HepG2 (cell line): ENCODE measurements at regions not wholly inside any gene's neighbourhood (a gene's known extent, or its start where the extent isn't known, plus 50 kb on each side); places are given as distances from the start of the nearest gene placed in this dataset.

Experiments
- ATAC-seq: fragments of 200-7000 bp; cut with Tn5 transposase; 3 replicates; pipeline ENCODE4 v1.9.1; 2020; ENCODE audit warnings: mild to moderate bottlenecking, moderate library complexity
- BruUV-seq: library from RNA; stranded (reverse); fragments of 400-500 nt; replicated peaks from 2 replicates; lab custom pipeline; 2021; lab: Mats Ljungman, UMichigan
- CTCF ChIA-PET: fragments of 300-600 bp; formaldehyde crosslinking; extraction: SDS; loops from one replicate; lab custom pipeline; 2021; ENCODE audit warnings: low total read pairs, inconsistent platforms, low intra/inter-chr PET ratio; lab: Yijun Ruan, JAX
- POLR2A ChIA-PET: fragments of 350-600 bp; sonication (Branson Sonifier 250); formaldehyde crosslinking; loops from one replicate; lab custom pipeline; 2020; ENCODE audit warnings: antibody characterized with exemption, inconsistent platforms; lab: Yijun Ruan, JAX
- DNase-seq: peaks from one replicate; pipeline ENCODE4 v3.0.0-alpha.2; 2015; ENCODE audit warnings: low spot score
- FAIRE-seq: peaks from 3 replicates; lab custom pipeline; 2011; peaks lifted over from hg19 to GRCh38; lab: Jason Lieb, UNC
- H2AFZ ChIP-seq: one replicate; pipeline ENCODE4 v1.6.1; 2011; ENCODE audit warnings: low read length, inconsistent platforms
- H3K27ac ChIP-seq: fragments of 300-600 bp; 3 replicates; pipeline ENCODE4 v1.8.0; 2011; ENCODE audit warnings: mixed run types, mild to moderate bottlenecking, mixed read lengths, low read length, inconsistent platforms; ENCODE audit not compliant: insufficient read depth; ENCODE audit errors: extremely low read length
- H3K27me3 ChIP-seq, 2 experiments: fragments of 200-600 bp in 1 of 2; 2 replicates in 1 of 2; 3 replicates in 1 of 2; pipeline versions ENCODE4 v1.6.0 to v1.8.0; 2011; ENCODE audit warnings: low read length in 2 of 2, mild to moderate bottlenecking in 2 of 2, moderate library complexity in 2 of 2, inconsistent platforms in 1 of 2; ENCODE audit not compliant: insufficient read depth in 2 of 2, control insufficient read depth in 1 of 2
- H3K36me3 ChIP-seq, 2 experiments: fragments of 200-600 bp in 1 of 2; replicated peaks in 1 of 2; 2 replicates in 1 of 2; 3 replicates in 1 of 2; pipeline versions ENCODE4 v1.5.1 to v1.8.0; 2011; ENCODE audit warnings: low read length in 2 of 2, inconsistent platforms in 1 of 2; ENCODE audit not compliant: insufficient read depth in 2 of 2, control insufficient read depth in 1 of 2
- H3K4me1 ChIP-seq: 2 replicates; pipeline ENCODE4 v1.5.1; 2012; ENCODE audit warnings: low read length, inconsistent platforms; ENCODE audit not compliant: insufficient read depth
- H3K4me2 ChIP-seq: 2 replicates; pipeline ENCODE4 v1.6.0; 2011; ENCODE audit warnings: low read depth, low read length, inconsistent platforms
- H3K4me3 ChIP-seq, 3 experiments: fragments of 200-600 bp in 1 of 3; sonication (generic), shearing (Covaris generic) in 1 of 3; replicated peaks in 1 of 3; 2 replicates each; pipeline ENCODE4 v1.5.1; 2011 to 2016; ENCODE audit warnings: low read length in 3 of 3, inconsistent platforms in 2 of 3, low read depth in 2 of 3, mild to moderate bottlenecking in 2 of 3, control low read depth in 1 of 3, mixed read lengths in 1 of 3; ENCODE audit not compliant: insufficient read depth in 1 of 3
- H3K79me2 ChIP-seq: one replicate; pipeline ENCODE4 v1.6.1; 2011; ENCODE audit warnings: low read length, inconsistent platforms; ENCODE audit not compliant: insufficient read depth
- H3K9ac ChIP-seq: 2 replicates; pipeline ENCODE4 v1.6.0; 2011; ENCODE audit warnings: mild to moderate bottlenecking, low read depth, low read length, inconsistent platforms; ENCODE audit not compliant: insufficient read depth
- H3K9me3 ChIP-seq: 2 replicates; pipeline ENCODE4 v1.5.1; 2012; ENCODE audit warnings: mild to moderate bottlenecking, low read length
- H4K20me1 ChIP-seq: 2 replicates; pipeline ENCODE4 v1.6.0; 2011; ENCODE audit warnings: inconsistent platforms, mild to moderate bottlenecking, low read length, moderate library complexity; ENCODE audit not compliant: insufficient read depth
- RBAK ChIP-seq: sonication (generic); formaldehyde crosslinking; IDR thresholded peaks from 2 replicates; pipeline ENCODE4 v1.5.1; 2020; ENCODE audit warnings: mild to moderate bottlenecking, missing genetic modification reagents
- ZFYVE20 ChIP-seq: sonication (generic); formaldehyde crosslinking; IDR thresholded peaks from 2 replicates; pipeline ENCODE4 v1.8.0; 2023; ENCODE audit warnings: low read depth, mild to moderate bottlenecking, moderate library complexity, missing genetic modification reagents, borderline replicate concordance
- ZNF251 ChIP-seq: sonication (generic); formaldehyde crosslinking; IDR thresholded peaks from 2 replicates; pipeline ENCODE4 v1.9.0; 2021; ENCODE audit warnings: mild to moderate bottlenecking, missing genetic modification reagents
- ZNF792 ChIP-seq: IDR thresholded peaks from 2 replicates; pipeline ENCODE4 v1.6.1; 2016
- WGBS: methylation state at CpG from one replicate; pipeline ENCODE4 v1.1.6; 2017; ENCODE audit warnings: low lambda C conversion rate; 5-methylcytosine and 5-hydroxymethylcytosine counted together
- in situ Hi-C: cut with HindIII; loops from 2 replicates; pipeline ENCODE4 v1.10.0; 2017; ENCODE audit warnings: low pct_unique_long_range_greater_than_20kb; ENCODE audit not compliant: extremely low pct_ligation_motif_present
- intact Hi-C: fragments of 100-400 bp; cut with micrococcal nuclease; formaldehyde crosslinking; loops from one replicate; pipeline ENCODE4 v1.10.0; 2022; ENCODE audit not compliant: unreplicated experiment
- TF ChIP-seq, protein P1 (sequence below): sonication (generic); formaldehyde crosslinking; IDR thresholded peaks from 2 replicates; pipeline ENCODE4 v1.4.0; 2020; ENCODE audit warnings: missing genetic modification reagents

DNA sequence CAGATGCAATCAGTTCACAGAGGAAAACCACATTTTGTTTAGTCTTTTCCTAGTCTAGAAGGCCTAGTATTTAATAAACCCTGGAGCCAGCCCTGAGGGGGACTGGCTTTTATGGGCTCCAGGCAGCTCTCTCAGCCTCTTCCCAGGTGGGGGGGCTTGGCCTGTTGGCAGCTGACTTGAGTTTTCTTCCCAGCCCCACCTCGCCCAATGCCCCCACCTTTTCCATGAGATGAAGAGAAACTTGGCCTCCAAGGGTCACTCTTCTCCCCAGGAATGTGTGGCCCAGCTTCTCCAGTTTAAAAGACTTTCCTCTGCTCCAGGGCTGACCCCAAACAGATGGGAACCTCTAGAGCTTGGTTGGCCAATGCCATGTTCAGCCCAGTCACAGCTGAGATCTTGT lies 196.1 kb downstream of the BMP7 start:
- WGBS, result 8% methylated on average over 1 of the region's 1 CpG
- POLR2A ChIA-PET, result no interaction called here

More for the DNA sequence above, 196.1 kb downstream of the BMP7 start:
- BruUV-seq, result no TSS peak
- intact Hi-C loops (no loop called here), in situ Hi-C loops (no loop called here)
- peaks cover 4 to 67% of the 10 kb centered on the region in 2 experiments; a peak in 3 of 5 replicates for H3K27me3 ChIP-seq
- no peak overlapping the region for H3K27ac ChIP-seq
- no peak overlapping the region for H2AFZ ChIP-seq
- H3K4me2 ChIP-seq, result no peak overlapping the region
- no peaks in the 10 kb centered on the region for H3K79me2 ChIP-seq
- FAIRE-seq, result no peak
- TF ChIP-seq ZFYVE20 (CRISPR knock-in tag) (no peak), RBAK (CRISPR knock-in tag) (no peak), ZNF792 (CRISPR knock-in tag) (no peak), ZNF251 (no peak)
- TF ChIP-seq, protein P1, sequence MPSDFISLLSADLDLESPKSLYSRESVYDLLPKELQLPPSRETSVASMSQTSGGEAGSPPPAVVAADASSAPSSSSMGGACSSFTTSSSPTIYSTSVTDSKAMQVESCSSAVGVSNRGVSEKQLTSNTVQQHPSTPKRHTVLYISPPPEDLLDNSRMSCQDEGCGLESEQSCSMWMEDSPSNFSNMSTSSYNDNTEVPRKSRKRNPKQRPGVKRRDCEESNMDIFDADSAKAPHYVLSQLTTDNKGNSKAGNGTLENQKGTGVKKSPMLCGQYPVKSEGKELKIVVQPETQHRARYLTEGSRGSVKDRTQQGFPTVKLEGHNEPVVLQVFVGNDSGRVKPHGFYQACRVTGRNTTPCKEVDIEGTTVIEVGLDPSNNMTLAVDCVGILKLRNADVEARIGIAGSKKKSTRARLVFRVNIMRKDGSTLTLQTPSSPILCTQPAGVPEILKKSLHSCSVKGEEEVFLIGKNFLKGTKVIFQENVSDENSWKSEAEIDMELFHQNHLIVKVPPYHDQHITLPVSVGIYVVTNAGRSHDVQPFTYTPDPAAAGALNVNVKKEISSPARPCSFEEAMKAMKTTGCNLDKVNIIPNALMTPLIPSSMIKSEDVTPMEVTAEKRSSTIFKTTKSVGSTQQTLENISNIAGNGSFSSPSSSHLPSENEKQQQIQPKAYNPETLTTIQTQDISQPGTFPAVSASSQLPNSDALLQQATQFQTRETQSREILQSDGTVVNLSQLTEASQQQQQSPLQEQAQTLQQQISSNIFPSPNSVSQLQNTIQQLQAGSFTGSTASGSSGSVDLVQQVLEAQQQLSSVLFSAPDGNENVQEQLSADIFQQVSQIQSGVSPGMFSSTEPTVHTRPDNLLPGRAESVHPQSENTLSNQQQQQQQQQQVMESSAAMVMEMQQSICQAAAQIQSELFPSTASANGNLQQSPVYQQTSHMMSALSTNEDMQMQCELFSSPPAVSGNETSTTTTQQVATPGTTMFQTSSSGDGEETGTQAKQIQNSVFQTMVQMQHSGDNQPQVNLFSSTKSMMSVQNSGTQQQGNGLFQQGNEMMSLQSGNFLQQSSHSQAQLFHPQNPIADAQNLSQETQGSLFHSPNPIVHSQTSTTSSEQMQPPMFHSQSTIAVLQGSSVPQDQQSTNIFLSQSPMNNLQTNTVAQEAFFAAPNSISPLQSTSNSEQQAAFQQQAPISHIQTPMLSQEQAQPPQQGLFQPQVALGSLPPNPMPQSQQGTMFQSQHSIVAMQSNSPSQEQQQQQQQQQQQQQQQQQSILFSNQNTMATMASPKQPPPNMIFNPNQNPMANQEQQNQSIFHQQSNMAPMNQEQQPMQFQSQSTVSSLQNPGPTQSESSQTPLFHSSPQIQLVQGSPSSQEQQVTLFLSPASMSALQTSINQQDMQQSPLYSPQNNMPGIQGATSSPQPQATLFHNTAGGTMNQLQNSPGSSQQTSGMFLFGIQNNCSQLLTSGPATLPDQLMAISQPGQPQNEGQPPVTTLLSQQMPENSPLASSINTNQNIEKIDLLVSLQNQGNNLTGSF (CRISPR knock-in tag), result no peak
- H3K4me3 ChIP-seq, result no peak overlapping the region
- ATAC-seq, result no peak
- no peaks in the 10 kb centered on the region for H4K20me1 ChIP-seq
- CTCF ChIA-PET, result no interaction called here
- no peak overlapping the region for H3K9ac ChIP-seq
- no peaks in the 10 kb centered on the region for H3K36me3 ChIP-seq
- DNase-seq, result no peak
- no peaks in the 10 kb centered on the region for H3K4me1 ChIP-seq
- H3K9me3 ChIP-seq, result no peaks in the 10 kb centered on the region
